WTC11 (cell line): ENCODE measurements at regions not wholly inside any gene's neighbourhood (a gene's known extent, or its start where the extent isn't known, plus 50 kb on each side); places are given as distances from the start of the nearest gene placed in this dataset.
"Not testable (repeated sequence)": the region's sequence is repeated elsewhere in the genome, so short reads cannot be mapped to it uniquely, and the experiment has no call there.

Experiments used
- ATAC-seq: fragments of 200-7000 bp; cut with Tn5 transposase; 2 replicates; pipeline ENCODE4 v1.10.0; 2021; ENCODE audit warnings: mild to moderate bottlenecking, moderate library complexity
- CTCF ChIA-PET: fragments of 300-600 bp; sonication (Branson Sonifier 250); formaldehyde crosslinking; loops from one replicate; lab custom pipeline; 2021; ENCODE audit warnings: antibody characterized with exemption; lab: Charles Lee
- POLR2A ChIA-PET: fragments of 350-600 bp; sonication (Branson Sonifier 250); formaldehyde crosslinking; loops from one replicate; lab custom pipeline; 2021; ENCODE audit warnings: antibody characterized with exemption; lab: Charles Lee
- DNase-seq: peaks from one replicate; pipeline ENCODE4 v3.0.0; 2021; ENCODE audit warnings: low spot score
- H3K27ac Mint-ChIP-seq: 2 replicates; pipeline ENCODE4 v1.8.0; 2021; ENCODE audit warnings: mixed read lengths
- H3K27me3 Mint-ChIP-seq: 2 replicates; pipeline ENCODE4 v1.8.0; 2021; ENCODE audit warnings: low read depth, mild to moderate bottlenecking, moderate library complexity, mixed read lengths
- H3K36me3 Mint-ChIP-seq: 2 replicates; pipeline ENCODE4 v1.8.0; 2021; ENCODE audit warnings: mixed read lengths
- H3K4me1 Mint-ChIP-seq: 2 replicates; pipeline ENCODE4 v1.8.0; 2022; ENCODE audit warnings: mixed read lengths
- H3K4me3 Mint-ChIP-seq: 2 replicates; pipeline ENCODE4 v1.8.0; 2021; ENCODE audit warnings: mild to moderate bottlenecking, moderate library complexity, mixed read lengths
- H3K9me3 Mint-ChIP-seq: 2 replicates; pipeline ENCODE4 v1.8.0; 2021; ENCODE audit warnings: mixed read lengths
- CREM ChIP-seq: sonication (generic); formaldehyde crosslinking; IDR thresholded peaks from 2 replicates; pipeline ENCODE4 v1.8.1; 2022; ENCODE audit warnings: mild to moderate bottlenecking, missing genetic modification reagents, moderate library complexity
- NFYB ChIP-seq: sonication (generic); formaldehyde crosslinking; conservative IDR thresholded peaks from 2 replicates; pipeline ENCODE4 v1.8.0; 2022; ENCODE audit warnings: low read depth, missing genetic modification reagents
- TEAD1 ChIP-seq: sonication (generic); formaldehyde crosslinking; IDR thresholded peaks from 2 replicates; pipeline ENCODE4 v1.8.0; 2022; ENCODE audit warnings: mild to moderate bottlenecking, missing genetic modification reagents
- ZNF423 ChIP-seq: fragments of 250-450 bp; sonication (Bioruptor Pico); IDR thresholded peaks from 2 replicates; pipeline ENCODE4 v2.1.2; 2022; ENCODE audit warnings: mild to moderate bottlenecking, moderate library complexity
- TF ChIP-seq, protein P1 (sequence below): sonication (generic); formaldehyde crosslinking; IDR thresholded peaks from 2 replicates; pipeline ENCODE4 v1.8.0; 2022; ENCODE audit warnings: missing genetic modification reagents
- TF ChIP-seq, protein P2 (sequence below): fragments of 250-450 bp; sonication (Bioruptor Pico); IDR thresholded peaks from 2 replicates; pipeline ENCODE4 v1.9.0; 2021; ENCODE audit warnings: mild to moderate bottlenecking, borderline replicate concordance
- TF ChIP-seq, protein P3 (sequence below): sonication (generic); formaldehyde crosslinking; IDR thresholded peaks from 2 replicates; pipeline ENCODE4 v1.8.1; 2023; ENCODE audit warnings: mild to moderate bottlenecking, missing genetic modification reagents, moderate library complexity
- TF ChIP-seq, protein P4 (sequence below): sonication (generic); formaldehyde crosslinking; IDR thresholded peaks from 2 replicates; pipeline ENCODE4 v1.8.0; 2022; ENCODE audit warnings: mild to moderate bottlenecking, missing genetic modification reagents

DNA sequence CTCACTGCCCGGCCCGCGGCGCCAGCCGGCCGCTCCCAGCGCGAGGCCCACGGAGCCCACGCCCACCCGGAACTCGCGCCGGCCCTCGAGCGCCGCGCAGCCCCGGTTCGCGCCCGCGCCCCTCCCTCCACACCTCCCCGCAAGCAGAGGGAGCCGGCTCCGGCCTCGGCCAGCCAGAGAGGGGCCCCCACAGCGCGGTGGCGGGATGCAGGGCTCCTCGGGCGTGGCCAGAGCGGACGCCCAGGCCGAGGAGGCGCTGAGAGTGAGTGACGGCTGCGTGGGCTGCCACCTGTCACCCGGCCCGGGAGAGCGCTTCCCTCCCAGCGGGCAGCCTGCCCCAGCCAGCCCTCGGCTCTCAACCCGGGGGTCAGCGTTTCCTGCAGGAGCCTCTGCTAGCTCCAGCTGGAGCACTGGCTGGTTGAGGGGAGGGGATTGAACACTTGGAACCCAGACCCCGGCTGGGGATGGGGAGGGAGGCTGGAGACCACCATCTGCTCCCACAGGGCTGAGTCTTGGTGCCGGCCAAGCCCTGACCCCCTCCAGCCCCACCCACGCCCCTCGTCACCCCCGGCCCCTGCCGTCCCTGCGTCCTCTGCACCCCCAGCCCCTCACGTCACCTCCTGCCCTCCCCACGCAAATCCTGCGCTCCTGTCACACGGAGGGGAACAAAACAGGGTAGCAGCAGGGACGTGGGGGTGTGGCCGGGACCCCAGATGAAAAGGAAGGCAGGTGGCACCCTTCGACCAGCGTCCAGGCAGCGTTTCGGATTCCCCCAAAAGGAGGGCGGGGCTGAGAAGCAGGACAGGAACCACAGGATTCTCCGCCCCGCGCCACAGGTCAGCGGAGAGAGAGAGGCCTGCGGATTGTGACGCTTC is 157.0 kb downstream of the BRD1 start (continued):
- TF ChIP-seq, protein P1, sequence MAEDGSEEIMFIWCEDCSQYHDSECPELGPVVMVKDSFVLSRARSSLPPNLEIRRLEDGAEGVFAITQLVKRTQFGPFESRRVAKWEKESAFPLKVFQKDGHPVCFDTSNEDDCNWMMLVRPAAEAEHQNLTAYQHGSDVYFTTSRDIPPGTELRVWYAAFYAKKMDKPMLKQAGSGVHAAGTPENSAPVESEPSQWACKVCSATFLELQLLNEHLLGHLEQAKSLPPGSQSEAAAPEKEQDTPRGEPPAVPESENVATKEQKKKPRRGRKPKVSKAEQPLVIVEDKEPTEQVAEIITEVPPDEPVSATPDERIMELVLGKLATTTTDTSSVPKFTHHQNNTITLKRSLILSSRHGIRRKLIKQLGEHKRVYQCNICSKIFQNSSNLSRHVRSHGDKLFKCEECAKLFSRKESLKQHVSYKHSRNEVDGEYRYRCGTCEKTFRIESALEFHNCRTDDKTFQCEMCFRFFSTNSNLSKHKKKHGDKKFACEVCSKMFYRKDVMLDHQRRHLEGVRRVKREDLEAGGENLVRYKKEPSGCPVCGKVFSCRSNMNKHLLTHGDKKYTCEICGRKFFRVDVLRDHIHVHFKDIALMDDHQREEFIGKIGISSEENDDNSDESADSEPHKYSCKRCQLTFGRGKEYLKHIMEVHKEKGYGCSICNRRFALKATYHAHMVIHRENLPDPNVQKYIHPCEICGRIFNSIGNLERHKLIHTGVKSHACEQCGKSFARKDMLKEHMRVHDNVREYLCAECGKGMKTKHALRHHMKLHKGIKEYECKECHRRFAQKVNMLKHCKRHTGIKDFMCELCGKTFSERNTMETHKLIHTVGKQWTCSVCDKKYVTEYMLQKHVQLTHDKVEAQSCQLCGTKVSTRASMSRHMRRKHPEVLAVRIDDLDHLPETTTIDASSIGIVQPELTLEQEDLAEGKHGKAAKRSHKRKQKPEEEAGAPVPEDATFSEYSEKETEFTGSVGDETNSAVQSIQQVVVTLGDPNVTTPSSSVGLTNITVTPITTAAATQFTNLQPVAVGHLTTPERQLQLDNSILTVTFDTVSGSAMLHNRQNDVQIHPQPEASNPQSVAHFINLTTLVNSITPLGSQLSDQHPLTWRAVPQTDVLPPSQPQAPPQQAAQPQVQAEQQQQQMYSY (CRISPR knock-in tag), result no peak
- TF ChIP-seq, all 79 proteins: peak for 2

DNA sequence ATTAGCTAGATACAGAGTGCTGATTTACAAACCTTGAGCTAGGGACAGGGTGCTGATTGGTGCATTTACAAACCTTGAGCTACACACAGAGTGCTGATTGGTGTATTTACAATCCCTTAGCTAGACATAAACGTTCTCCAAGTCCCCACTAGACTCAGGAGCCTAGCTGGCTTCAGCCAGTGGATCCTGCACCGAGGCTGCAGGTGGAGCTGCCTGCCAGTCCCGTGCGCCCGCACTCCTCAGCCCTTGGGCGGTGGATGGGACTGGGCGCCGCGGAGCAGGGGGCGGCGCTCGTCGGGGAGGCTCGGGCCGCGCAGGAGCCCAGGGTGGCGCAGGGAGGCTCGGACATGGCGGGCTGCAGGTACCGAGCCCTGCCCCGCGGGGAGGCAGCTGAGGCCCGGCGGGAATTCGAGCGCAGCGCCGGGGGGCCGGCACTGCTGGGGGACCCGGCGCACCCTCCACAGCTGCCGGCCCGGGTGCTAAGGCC is 157.7 kb downstream of the BRD1 start:
- peak overlapping the region; percentile 31; the same call in 1 of the 2 replicates for H3K4me3 Mint-ChIP-seq

GRCh38 chr22:49669427-49669968 is 158.2 kb downstream of the BRD1 start:
- H3K9me3 Mint-ChIP-seq, H3K27ac Mint-ChIP-seq, ATAC-seq, H3K36me3 Mint-ChIP-seq, POLR2A ChIA-PET, DNase-seq: not testable (repeated sequence)
- TF ChIP-seq NFYB, result peak; percentile 73
- Mint-ChIP-seq H3K4me3 (peak overlapping the region; percentile 31; the same call in 1 of the 2 replicates), H3K27me3 (peaks cover 47% of the 10 kb centered on the region), H3K4me1 (peaks cover 13% of the 10 kb centered on the region)
- CTCF ChIA-PET, result interaction anchor here (0.6 to 1.0 kb wide), 5 partner anchors 12 to 774 kb away, joined by 3 to 7 read pairs (median 3); no protein-coding TSS in a partner anchor

More for the DNA sequence above, 157.7 kb downstream of the BRD1 start:
- H3K36me3 Mint-ChIP-seq, H3K27ac Mint-ChIP-seq, POLR2A ChIA-PET, H3K9me3 Mint-ChIP-seq, ATAC-seq: not testable (repeated sequence)
- CTCF ChIA-PET, result interaction anchor here (0.6 to 1.0 kb wide), 5 partner anchors 12 to 774 kb away, joined by 3 to 7 read pairs (median 3); no protein-coding TSS in a partner anchor
- H3K4me1 Mint-ChIP-seq, result peaks cover 13% of the 10 kb centered on the region
- peaks cover 50% of the 10 kb centered on the region for H3K27me3 Mint-ChIP-seq
- peak; percentile 62; the same call in 1 of the 2 replicates for TF ChIP-seq ZNF423 (CRISPR knock-in tag)
- TF ChIP-seq NFYB, result peak; percentile 78
- peak; percentile 38 for DNase-seq

- Mint-ChIP-seq H3K9me3 (peaks cover 6% of the 10 kb centered on the region), H3K36me3 (no peaks in the 10 kb centered on the region; the same call in 1 of the 2 replicates), H3K4me3 (no peak overlapping the region), H3K27ac (no peak overlapping the region), H3K4me1 (peaks cover 13% of the 10 kb centered on the region), H3K27me3 (peaks cover 38% of the 10 kb centered on the region)
- DNase-seq (no peak), ATAC-seq (no peak)
- ChIA-PET CTCF (no interaction called here), POLR2A (no interaction called here)
- TF ChIP-seq TEAD1 (CRISPR knock-in tag) (no peak), CREM (CRISPR knock-in tag) (no peak)
- TF ChIP-seq, protein P2, sequence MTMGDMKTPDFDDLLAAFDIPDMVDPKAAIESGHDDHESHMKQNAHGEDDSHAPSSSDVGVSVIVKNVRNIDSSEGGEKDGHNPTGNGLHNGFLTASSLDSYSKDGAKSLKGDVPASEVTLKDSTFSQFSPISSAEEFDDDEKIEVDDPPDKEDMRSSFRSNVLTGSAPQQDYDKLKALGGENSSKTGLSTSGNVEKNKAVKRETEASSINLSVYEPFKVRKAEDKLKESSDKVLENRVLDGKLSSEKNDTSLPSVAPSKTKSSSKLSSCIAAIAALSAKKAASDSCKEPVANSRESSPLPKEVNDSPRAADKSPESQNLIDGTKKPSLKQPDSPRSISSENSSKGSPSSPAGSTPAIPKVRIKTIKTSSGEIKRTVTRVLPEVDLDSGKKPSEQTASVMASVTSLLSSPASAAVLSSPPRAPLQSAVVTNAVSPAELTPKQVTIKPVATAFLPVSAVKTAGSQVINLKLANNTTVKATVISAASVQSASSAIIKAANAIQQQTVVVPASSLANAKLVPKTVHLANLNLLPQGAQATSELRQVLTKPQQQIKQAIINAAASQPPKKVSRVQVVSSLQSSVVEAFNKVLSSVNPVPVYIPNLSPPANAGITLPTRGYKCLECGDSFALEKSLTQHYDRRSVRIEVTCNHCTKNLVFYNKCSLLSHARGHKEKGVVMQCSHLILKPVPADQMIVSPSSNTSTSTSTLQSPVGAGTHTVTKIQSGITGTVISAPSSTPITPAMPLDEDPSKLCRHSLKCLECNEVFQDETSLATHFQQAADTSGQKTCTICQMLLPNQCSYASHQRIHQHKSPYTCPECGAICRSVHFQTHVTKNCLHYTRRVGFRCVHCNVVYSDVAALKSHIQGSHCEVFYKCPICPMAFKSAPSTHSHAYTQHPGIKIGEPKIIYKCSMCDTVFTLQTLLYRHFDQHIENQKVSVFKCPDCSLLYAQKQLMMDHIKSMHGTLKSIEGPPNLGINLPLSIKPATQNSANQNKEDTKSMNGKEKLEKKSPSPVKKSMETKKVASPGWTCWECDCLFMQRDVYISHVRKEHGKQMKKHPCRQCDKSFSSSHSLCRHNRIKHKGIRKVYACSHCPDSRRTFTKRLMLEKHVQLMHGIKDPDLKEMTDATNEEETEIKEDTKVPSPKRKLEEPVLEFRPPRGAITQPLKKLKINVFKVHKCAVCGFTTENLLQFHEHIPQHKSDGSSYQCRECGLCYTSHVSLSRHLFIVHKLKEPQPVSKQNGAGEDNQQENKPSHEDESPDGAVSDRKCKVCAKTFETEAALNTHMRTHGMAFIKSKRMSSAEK (CRISPR knock-in tag), result no peak
- TF ChIP-seq, protein P3, sequence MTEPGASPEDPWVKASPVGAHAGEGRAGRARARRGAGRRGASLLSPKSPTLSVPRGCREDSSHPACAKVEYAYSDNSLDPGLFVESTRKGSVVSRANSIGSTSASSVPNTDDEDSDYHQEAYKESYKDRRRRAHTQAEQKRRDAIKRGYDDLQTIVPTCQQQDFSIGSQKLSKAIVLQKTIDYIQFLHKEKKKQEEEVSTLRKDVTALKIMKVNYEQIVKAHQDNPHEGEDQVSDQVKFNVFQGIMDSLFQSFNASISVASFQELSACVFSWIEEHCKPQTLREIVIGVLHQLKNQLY (CRISPR knock-in tag), result no peak
- TF ChIP-seq, protein P4, sequence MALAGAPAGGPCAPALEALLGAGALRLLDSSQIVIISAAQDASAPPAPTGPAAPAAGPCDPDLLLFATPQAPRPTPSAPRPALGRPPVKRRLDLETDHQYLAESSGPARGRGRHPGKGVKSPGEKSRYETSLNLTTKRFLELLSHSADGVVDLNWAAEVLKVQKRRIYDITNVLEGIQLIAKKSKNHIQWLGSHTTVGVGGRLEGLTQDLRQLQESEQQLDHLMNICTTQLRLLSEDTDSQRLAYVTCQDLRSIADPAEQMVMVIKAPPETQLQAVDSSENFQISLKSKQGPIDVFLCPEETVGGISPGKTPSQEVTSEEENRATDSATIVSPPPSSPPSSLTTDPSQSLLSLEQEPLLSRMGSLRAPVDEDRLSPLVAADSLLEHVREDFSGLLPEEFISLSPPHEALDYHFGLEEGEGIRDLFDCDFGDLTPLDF, result no peak
Measured at GRCh38 chr22:49668402-49668801, 159.3 kb downstream of the BRD1 start.
